ENCODE measurements at regions not wholly inside any gene's neighbourhood (a gene's known extent, or its start where the extent isn't known, plus 50 kb on each side); places are given as distances from the start of the nearest gene placed in this dataset.

DNA sequence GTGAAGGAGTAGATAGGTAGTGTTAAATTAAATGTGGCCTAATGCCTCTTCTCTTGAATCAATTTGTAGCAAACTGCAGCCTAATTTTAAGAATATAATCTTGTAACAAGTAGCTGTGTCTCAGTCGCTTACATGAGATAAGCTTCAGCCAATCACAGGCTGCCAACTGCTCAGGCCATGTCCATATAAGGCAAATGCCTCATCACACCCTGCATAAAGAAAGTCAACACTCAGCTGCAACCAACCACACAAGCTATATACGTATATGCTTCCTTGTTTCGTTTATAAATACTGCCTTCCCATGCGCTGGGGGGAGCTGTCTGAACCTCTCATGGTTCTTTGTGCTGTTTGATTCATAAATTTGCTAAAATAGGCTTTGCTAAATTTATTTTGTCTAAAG is 476.3 kb downstream of the TRIB2 start:
- no peak overlapping the region for H3K27ac ChIP-seq (ENCODE audit: low read length)
- no peaks in the 10 kb centered on the region; the same call in 1 of the 2 replicates for H3K27me3 ChIP-seq (ENCODE audit: control insufficient read depth, insufficient read depth, low read length)
- DNase-seq (ENCODE audit: low read depth, low spot score) = no peak
- no peak for ATAC-seq
- no peaks in the 10 kb centered on the region for H3K9me3 ChIP-seq (ENCODE audit: control insufficient read depth, insufficient read depth, low read depth, low read length)
- in situ Hi-C loops (cut with HindIII; ENCODE audit: low pct_unique_long_range_greater_than_20kb, low sequenced_read_pairs) = no loop called here
- no peaks in the 10 kb centered on the region for H3K36me3 ChIP-seq (ENCODE audit: control insufficient read depth, insufficient read depth, low read length)
- no peak overlapping the region for H3K4me3 ChIP-seq (ENCODE audit: low read depth in 2 of 2, low read length in 2 of 2)
- POLR2A ChIA-PET = no interaction called here
- BruUV-seq (replicated peaks) = no TSS peak
- intact Hi-C loops (cut with micrococcal nuclease; ENCODE audit: unreplicated experiment) = loop anchor here (5.0 to 10.0 kb wide), 2 partner anchors 136 to 1752 kb away; no protein-coding TSS in a partner anchor
- TF ChIP-seq, protein P1, sequence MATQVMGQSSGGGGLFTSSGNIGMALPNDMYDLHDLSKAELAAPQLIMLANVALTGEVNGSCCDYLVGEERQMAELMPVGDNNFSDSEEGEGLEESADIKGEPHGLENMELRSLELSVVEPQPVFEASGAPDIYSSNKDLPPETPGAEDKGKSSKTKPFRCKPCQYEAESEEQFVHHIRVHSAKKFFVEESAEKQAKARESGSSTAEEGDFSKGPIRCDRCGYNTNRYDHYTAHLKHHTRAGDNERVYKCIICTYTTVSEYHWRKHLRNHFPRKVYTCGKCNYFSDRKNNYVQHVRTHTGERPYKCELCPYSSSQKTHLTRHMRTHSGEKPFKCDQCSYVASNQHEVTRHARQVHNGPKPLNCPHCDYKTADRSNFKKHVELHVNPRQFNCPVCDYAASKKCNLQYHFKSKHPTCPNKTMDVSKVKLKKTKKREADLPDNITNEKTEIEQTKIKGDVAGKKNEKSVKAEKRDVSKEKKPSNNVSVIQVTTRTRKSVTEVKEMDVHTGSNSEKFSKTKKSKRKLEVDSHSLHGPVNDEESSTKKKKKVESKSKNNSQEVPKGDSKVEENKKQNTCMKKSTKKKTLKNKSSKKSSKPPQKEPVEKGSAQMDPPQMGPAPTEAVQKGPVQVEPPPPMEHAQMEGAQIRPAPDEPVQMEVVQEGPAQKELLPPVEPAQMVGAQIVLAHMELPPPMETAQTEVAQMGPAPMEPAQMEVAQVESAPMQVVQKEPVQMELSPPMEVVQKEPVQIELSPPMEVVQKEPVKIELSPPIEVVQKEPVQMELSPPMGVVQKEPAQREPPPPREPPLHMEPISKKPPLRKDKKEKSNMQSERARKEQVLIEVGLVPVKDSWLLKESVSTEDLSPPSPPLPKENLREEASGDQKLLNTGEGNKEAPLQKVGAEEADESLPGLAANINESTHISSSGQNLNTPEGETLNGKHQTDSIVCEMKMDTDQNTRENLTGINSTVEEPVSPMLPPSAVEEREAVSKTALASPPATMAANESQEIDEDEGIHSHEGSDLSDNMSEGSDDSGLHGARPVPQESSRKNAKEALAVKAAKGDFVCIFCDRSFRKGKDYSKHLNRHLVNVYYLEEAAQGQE (IDR thresholded peaks at IDR 0.05; ENCODE audit: insufficient read depth in 1 of 2, low read depth in 2 of 2, low read length in 1 of 2) = no peak
- TF ChIP-seq POLR2AphosphoS5 (IDR thresholded peaks at IDR 0.05; ENCODE audit: low read depth, low read length) = no peak
- TF ChIP-seq, protein P2, sequence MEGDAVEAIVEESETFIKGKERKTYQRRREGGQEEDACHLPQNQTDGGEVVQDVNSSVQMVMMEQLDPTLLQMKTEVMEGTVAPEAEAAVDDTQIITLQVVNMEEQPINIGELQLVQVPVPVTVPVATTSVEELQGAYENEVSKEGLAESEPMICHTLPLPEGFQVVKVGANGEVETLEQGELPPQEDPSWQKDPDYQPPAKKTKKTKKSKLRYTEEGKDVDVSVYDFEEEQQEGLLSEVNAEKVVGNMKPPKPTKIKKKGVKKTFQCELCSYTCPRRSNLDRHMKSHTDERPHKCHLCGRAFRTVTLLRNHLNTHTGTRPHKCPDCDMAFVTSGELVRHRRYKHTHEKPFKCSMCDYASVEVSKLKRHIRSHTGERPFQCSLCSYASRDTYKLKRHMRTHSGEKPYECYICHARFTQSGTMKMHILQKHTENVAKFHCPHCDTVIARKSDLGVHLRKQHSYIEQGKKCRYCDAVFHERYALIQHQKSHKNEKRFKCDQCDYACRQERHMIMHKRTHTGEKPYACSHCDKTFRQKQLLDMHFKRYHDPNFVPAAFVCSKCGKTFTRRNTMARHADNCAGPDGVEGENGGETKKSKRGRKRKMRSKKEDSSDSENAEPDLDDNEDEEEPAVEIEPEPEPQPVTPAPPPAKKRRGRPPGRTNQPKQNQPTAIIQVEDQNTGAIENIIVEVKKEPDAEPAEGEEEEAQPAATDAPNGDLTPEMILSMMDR (IDR thresholded peaks at IDR 0.05) = no peak
- TF ChIP-seq SIN3A (IDR thresholded peaks at IDR 0.05; ENCODE audit: borderline replicate concordance, insufficient read depth, low read depth, low read length) = no peak
- no peak for TF ChIP-seq TCF7L2 (IDR thresholded peaks at IDR 0.05; ENCODE audit: low read depth, low read length)
- H3K4me1 ChIP-seq (ENCODE audit: control insufficient read depth, insufficient read depth, low read length) = no peaks in the 10 kb centered on the region
- CTCF ChIA-PET = no interaction called here

DNA sequence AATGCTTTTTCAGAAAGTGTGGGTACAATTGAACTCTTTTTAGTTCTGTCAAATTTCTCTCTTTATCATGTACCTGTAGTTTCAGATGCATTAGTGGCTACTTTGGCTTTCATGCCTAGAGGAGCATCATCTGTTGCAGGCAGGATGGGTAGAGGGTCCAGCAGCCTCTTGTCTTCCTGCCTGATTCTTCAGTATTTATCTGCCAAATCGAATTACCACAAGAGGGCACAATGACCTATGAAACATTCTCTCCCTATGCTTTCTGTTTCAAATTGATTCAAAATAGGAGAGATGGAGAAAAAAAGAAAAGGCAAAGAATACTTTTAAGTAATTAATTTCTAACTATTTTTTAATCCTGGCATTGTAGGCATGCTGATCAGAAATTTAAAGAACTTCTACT is 477.2 kb downstream of the TRIB2 start:
- ChIA-PET POLR2A (no interaction called here), CTCF (no interaction called here)
- Histone ChIP-seq H3K27ac (ENCODE audit: low read length) (no peak overlapping the region), H3K27me3 (ENCODE audit: control insufficient read depth, insufficient read depth, low read length) (no peaks in the 10 kb centered on the region; the same call in 1 of the 2 replicates), H3K9me3 (ENCODE audit: control insufficient read depth, insufficient read depth, low read depth, low read length) (no peaks in the 10 kb centered on the region), H3K4me1 (ENCODE audit: control insufficient read depth, insufficient read depth, low read length) (no peaks in the 10 kb centered on the region), H3K4me3 (ENCODE audit: low read depth in 2 of 2, low read length in 2 of 2) (no peak overlapping the region), H3K36me3 (ENCODE audit: control insufficient read depth, insufficient read depth, low read length) (no peaks in the 10 kb centered on the region)
- TF ChIP-seq, protein P2 (IDR thresholded peaks at IDR 0.05) = peak; percentile 59
- TF ChIP-seq POLR2AphosphoS5 (IDR thresholded peaks at IDR 0.05; ENCODE audit: low read depth, low read length) = no peak
- BruUV-seq (replicated peaks) = no TSS peak
- in situ Hi-C loops (cut with HindIII; ENCODE audit: low pct_unique_long_range_greater_than_20kb, low sequenced_read_pairs) = no loop called here
- intact Hi-C loops (cut with micrococcal nuclease; ENCODE audit: unreplicated experiment) = loop anchor here (5.0 to 10.0 kb wide), 2 partner anchors 137 to 1751 kb away; no protein-coding TSS in a partner anchor
- ATAC-seq (no peak), DNase-seq (ENCODE audit: low read depth, low spot score) (peak; percentile 8)

Measured in Panc1 (cell line).